Islet of Langerhans (tissue), 1 donor: ENCODE measurements at regions not wholly inside any gene's neighbourhood (a gene's known extent, or its start where the extent isn't known, plus 50 kb on each side); places are given as distances from the start of the nearest gene placed in this dataset.

Experiments
- FAIRE-seq: peaks from one replicate; lab custom pipeline; 2011; peaks lifted over from hg19 to GRCh38; lab: Jason Lieb, UNC

DNA sequence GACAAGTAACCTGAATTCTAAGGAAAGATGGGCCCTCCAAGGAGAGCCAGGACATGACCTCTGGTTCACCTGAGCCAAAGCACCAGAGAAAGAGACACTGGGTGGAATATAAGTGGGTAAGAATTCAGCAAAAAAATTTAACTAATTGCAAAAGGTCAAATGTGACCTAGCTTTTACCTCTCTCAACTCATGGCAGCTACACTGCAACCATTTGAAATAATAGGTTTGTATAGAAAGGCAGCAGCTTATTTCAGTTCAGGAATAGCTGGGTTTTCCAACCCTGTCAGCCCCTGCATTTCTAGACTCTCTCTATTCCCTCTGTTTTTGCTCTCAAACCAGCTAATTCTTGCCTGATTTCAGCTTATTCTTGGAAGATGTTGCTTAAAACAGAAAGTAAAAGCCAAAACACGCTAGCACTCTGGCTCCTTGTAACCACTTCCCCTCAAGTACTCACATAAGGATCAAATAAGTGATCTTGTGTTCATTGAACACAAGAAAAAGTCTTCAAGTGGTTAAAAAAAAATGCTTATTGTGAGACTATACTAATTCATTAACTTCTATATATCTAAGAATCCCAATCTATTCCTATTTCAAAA lies 101.1 kb upstream of the NR4A3 start:
- FAIRE-seq: no peak

DNA sequence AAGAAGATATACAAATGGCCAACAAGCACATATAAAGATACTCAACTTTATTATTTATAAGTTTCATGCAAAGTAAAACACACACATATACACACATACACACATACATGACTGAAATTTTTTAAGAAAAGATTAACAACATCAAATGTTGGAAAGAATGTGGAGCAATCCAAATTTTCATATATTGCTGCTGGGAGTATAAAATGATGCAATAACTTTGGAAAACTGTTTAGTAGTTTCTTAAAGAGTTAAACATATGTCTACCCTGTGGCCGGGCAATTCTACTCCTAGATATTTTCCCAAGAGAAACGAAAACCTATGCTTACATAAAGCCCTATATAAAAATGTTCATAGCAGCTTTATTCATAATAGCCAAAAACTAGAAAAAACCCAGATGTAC lies 99.8 kb upstream of the NR4A3 start:
- FAIRE-seq: no peak

DNA sequence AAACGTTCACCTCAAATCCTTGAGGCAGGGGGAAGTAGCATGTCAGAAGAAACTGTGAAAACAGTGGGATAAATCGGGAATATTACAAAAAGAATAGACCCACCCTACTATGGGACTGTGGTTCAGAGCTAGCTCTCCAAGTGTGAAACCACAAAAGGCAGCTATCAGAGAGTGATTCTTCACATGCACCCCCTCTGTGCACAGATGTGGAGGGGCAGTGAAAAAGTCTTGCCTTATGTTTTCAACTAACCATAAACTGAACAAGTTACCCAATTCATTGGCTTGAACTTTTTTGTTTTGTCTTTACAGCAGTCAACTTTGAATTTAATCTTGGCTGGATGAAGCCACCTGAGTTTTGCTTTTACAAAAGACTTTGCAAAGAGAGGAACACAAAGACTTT lies 98.8 kb upstream of the NR4A3 start:
- no peak for FAIRE-seq

DNA sequence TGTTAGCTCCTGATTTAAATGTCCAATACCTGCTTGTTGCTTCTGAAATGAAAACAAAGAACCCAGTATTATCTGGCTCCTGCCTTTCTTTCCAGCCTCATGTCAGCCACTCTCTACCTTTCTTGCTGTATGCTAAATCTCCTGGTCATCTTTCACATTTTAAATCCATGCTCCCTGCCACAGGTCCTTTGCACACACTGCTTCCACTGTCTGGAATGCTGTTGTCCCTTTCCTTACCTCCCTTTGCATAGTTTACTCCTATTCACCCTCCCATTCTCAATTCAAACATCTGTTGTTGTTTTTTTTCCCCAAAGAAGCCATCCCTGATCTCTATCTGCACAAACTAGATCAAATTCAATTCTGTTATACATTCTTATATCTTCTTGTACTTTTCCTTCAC lies 97.0 kb upstream of the NR4A3 start:
- no peak for FAIRE-seq

DNA sequence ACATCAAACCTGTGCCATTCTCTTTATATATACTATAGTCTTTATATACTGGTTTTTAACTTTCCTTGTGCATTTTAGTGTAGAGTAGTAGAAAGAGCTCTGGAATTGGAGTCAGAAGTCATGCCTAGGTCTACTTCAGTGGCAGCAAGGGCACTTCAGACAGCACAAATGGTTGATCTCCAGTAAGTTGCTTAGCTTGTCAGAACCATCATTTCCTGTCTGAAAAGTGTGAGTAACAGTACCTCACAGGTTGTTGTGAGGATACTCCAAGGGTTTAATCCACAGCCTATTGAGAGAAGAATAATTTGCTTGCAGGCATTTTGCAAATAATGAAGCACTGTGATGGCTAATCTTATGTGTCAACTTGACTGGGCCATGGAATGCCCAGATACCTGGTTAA lies 95.8 kb upstream of the NR4A3 start:
- FAIRE-seq: no peak

DNA sequence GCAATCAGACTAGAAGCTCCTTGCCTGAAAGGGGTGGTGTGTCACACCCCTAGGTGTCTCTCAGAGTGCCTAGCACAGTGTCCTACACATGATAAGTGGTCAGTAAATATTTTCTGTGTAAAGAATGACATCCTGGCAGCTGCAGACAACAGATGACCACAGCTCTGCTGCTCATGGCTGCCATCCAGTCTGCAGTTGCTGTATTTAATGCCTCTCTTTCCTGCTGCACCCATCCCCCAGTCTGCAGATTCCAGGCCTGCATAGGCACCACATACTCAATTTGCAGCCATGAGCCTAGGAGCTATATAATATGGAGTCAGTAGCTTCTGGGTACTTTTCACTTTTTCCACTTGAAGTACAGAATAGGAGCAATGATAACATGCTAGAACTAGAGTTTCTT lies 94.9 kb upstream of the NR4A3 start:
- FAIRE-seq: no peak

DNA sequence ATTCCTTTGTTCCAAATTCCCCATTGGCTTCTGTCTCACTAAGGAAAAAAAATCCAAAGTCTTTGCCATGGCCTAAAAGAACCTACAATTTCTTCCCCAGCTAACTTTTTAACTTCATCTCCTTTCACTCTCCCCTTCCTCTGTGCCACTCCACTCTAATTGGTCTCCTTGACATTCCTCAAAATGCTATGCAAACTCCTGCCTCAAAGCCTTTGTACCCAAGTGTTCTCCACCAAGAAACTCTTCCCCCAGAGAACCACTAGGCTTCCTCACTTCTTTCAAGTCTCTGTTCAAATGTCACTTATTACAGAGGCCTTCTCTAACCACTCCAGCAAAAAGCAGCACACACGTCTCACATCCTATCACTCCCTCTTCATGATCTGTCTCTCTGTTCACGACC lies 91.6 kb upstream of the NR4A3 start:
- FAIRE-seq: no peak

DNA sequence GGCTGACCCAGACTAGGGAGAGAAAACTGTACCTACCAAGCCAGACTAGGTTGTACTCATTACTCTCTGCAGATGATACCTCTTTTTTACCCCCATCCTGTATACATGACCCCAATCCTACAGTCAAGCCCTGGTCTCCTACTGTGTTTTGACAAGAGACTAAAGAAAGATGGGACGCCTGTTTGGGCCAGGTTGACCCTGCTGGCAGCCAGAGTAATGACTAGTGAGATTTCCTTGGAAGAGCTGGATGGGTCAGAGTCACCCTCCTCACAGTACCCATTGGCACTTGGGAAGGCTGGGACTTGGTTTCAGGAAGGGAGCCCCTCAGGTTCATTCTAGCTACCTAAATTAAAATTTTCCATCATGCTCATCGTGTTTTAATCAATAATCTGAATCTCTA lies 89.7 kb upstream of the NR4A3 start:
- FAIRE-seq: no peak

DNA sequence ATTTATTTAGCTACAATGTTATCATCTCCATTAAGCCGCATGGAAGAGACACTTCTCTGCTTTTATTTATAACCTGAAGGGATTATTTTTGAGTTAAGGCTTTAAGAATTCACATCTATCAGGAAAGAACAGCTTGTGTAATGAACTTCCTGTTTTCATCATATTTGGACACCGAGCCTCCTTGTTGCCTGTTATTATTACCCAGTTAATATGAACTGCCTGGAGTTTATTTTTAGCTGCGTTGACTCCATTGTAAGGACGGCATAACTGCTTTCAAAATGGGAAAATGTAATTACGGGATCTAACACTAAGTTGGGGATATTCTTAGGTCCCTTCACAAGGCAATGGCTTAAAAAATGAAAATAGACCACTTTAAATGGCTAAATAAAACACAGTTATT lies 89.0 kb upstream of the NR4A3 start:
- FAIRE-seq: no peak

DNA sequence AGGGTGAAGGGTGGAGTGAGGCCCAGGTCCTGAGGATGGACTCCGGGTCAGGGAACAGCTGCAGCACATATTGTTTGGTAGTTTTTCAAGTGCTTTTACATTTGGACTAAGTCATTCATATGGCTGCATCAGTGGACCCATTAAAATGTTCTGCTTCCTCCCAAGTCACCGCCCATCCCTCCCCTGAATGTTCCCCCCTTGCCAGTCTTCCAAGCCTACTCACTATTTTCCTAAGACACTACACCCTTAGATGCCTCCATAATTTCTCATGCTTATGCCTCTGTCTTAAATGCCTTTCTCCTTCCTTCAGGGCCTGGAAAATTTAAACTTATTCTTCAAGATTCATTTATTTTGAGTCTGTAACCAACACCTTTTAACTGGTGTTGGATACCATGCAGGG lies 86.6 kb upstream of the NR4A3 start:
- FAIRE-seq: no peak

DNA sequence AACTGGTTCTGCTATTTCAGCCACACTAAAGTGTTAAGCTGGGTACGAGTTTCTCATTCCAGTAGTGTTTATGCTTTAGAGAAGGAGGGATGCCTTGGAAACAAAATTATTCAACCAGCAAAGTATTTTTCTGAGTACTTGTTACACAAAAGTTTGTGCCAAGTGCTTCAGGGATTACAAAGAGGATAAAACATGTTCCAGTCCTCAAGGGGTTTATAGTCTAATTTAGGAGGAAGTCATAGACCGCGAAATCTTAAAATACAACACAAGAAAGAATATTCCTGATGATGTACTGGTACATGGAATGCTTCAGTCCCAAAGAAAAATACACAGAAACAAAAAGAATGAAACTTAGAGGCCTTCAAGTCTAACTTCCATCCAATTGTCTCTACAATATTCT lies 85.4 kb upstream of the NR4A3 start:
- no peak for FAIRE-seq

DNA sequence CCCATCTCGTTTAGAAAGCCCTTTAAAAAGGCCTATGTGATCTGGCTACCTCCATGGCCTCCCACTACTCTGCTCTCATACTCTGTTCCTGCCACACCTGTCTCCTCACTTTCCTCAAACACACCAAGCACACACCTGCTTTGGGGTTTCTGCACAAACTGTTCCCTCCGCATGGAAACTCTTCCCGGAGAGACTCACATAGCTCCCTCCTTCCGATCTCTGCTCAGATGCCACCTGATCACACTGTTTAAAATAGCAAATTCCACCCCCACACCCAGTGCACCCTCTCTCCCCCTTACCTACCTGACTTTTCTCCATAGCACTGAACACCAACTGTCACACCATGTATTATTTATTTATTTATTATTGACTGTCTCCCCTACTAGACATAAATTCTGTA lies 84.0 kb upstream of the NR4A3 start:
- FAIRE-seq: no peak

DNA sequence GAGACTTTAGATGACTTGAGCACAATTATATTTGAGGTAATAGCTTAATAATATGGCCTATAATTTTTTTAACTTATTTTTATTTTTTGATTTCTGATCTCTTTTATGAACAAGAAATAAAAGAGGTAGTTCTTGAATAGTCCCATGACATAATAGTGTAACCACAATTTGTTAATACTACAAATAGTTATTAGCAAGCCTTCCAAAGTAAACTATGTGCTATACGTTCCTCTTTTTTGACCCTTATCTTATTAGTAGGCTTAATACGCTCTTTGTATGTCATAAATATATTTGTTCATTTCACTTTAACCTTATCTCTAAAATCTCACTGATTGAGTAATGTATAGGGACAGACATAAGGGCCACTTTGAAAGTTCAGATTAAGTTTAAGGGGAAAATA lies 78.7 kb upstream of the NR4A3 start:
- no peak for FAIRE-seq

DNA sequence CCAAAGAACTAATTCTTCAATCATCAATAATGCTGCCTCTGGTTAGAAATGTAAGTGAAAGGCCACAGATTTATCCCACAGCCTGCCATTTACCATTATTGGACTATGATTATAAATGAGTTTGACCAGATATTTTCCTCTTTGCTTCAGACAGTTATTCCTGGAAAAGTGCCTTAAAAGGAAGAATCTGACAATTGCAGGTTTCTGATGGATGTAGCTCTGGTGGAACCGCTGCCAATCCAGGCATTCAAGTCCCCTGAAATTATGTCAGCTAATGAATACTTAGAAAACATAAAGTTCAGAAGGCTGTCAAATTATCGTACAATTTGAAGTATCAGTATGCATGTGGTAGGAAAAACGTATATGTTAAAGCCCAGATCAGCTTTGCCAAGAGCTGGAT lies 78.2 kb upstream of the NR4A3 start:
- FAIRE-seq: no peak

DNA sequence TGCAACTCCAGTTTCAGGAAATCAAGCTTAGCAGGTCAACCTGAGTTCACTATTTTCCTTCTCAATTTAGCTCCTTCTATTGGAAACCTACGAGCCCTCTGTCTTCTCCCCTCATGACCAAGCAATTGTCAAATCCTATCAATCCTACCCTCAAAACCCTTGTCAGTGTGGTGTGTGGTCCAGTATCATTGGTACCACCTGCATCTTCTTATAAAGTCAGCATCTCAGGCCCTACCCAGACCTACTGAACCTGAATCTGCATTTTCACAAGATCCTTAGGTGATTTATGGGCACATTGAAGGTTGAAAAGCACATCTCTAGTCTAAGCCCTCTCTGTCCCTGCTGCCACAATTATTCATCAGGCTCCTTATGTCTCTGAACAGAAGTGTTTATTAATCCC lies 77.6 kb upstream of the NR4A3 start:
- FAIRE-seq: no peak

DNA sequence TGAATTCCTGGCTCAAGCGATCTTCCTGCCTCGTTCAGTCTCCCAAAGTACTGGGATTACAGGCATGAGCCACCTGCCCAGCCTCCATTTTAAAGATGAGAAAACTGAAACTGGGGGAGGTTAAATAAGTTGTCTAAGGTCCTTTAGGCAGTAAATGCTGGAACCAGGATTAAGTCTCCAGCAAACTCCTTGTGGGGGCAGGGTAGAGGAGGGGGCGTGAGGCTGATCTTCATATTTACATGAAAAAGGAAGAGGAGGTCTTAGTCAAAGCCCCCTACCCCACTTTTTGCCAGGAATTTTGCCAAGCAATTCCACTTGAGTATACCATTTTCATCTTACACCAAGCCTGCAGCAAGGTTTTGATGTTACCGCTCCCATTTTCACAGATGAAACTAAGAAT lies 76.6 kb upstream of the NR4A3 start:
- FAIRE-seq: no peak

DNA sequence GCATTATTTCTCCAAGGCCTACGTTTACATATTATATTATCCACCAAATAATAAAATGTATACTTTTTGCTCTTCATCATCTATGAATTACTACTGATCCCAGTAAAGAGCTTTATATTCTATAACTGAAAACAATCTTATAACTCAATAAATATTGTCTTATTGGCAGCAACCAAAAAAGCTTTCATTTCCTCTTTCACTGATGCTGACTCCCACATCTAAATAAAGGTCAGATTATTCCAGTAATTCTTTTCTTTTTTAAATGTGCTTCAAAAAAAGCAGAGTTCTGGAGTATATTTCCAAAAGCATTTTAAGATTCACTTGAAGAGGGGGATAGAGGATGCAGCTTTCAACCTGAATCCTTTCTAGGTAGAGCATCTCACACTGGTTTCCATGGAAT lies 75.3 kb upstream of the NR4A3 start:
- no peak for FAIRE-seq

DNA sequence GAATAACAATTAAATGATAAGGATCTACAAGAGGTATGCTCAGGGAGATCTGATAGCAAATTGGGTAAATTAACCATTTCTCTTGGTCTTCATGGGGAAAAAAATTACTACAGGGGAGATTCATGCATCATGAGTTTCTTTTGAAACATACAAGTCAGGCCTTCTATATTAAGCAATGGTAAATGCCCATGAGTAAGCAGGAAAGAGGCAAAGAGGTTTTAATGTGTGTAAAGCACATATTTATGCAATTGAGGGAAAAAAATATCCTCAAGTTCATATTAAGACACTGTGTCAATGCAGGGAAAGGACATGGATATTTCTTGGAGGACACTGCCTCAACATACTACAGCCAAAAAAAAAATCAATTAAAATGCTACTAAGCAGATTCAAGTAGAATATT lies 73.4 kb upstream of the NR4A3 start:
- FAIRE-seq: no peak

DNA sequence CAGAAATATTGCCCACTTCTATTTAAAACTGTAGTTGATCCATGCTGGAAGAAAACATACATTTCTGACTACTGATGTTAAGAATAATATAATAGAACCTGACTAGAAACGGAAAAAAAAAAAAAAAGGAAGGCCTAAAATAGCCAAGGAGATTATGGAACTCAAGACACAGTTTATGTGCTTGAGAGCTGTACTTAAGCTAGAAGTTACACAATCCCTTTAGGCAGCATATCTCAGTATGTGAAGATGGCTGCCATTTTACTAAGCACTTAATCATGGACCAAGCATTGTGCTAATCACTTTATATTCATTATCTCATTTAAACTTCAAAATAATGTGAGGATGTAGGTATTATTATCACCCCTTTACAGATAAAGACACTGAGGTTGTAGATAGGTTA lies 73.0 kb upstream of the NR4A3 start:
- FAIRE-seq: no peak

DNA sequence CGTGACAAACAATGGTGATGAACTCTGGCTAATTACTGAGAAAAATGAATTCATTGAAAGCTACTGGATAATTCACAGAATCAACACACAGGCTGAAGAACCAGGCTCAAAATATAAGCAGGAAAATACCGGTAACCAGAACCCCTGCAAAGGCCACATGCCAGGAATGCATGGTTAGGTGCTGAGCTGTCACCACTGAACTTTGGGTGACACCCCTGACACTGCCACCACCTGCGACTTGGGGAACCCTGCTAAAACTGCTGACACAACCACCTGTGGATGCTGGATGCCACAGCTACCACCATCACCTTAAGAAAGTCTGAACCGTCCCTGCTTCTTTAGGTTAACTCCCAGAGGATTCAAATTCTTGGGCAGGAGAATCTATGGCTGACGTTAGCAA lies 72.0 kb upstream of the NR4A3 start:
- no peak for FAIRE-seq

DNA sequence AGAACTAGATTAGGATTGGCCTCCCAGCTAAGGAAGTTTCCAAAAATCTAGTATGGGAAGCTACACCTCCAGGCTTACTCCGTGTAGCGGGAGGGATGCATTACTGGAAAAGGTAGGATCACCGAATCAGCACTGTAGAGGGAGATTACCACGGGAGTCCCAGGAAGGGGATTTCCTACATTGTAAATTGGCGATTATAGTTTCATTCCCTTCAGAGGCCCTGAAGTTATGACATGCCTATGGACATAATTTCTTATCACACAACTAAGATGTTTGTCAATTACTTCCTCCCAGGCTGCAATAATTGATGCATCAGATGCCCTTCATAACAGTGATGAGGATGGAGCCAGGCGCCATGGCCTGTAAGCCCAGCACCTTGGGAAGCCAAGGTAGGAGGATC lies 71.2 kb upstream of the NR4A3 start:
- no peak for FAIRE-seq

DNA sequence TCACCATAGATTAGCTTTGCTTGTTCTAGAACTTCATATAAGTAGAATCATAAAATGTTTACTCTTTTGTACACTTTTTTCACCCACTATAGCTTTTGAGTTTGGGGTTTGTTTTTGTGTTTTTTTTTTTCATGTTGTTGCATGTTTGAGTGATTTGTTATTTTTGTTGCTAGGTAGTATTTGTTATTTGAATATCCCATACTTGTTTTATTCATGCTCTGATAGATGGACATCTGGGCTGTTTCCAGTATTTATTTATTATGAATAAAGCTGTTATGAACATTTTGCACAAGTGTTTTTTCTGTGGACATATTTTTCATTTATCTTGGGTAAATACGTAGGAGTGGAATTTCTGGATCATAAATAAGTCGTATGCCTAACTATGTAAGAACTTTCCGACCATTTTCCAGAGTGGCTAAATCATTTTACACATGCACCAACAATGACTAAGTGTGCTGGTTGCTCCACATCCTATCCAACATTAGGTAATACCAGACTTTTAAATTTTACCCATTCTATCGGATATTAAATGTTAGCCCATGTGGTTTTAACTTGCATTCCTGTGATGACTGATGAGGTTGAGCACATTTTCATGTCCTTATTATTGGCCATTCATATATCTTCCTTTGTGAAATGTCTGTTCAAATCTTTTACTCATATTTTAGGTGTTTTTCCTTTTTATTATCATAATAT lies 69.1 kb upstream of the NR4A3 start:
- peak; percentile 73 for FAIRE-seq

DNA sequence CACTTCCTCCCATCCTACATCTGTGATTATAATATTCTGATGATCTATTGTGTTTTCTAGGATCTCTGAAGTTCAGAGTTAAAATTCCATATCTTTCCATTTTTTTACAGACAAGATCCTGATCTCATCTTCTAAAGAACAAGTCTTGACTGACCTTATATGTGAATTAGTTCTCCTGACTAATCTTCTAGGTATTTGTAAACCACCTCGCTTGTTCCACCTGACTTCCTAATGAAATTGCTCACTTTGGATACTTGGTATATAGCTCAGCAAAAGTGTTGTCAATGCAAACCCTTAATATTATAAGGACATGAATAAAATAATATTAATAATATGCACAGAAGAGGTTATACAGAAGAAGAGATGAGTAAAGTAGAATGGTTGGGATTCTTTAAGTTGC lies 68.2 kb upstream of the NR4A3 start:
- FAIRE-seq: no peak

DNA sequence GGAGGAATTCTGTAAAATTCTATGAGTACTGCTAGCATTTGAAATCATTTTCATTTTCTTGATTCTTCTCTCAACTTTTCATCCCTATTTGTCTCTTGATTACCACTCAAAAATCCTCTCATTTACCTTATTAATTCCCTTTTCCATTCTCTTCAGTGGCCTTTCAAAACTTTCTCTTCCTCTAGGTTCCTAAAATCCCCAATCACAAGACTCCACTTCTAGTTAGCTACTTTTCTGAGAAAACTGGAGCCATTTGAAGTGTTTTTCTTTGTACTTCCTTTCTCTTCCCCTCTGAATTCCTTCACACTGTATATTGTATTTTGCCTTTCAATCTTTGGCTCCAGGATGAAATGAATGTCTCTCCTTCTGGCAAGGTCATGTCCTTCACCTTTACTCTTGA lies 61.3 kb upstream of the NR4A3 start:
- no peak for FAIRE-seq

DNA sequence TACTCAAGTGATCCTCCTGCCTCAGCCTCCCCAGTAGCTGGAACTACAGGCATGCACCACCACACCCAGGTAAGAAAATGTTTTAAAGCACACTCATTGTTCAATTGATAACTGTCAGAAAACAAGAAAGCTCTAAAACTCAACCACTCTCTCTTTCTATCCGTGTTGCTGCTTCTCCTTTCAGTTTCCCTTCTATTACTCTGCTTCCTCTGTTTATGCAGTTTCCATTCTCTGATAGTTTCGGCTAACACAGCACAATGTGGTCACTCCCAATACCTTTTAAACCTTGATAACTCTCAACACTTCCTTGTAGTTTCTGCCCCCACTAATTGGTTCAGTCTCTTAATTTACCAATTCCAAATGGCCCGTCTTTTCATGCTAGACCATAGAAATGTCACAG lies 59.2 kb upstream of the NR4A3 start:
- no peak for FAIRE-seq
